ENCODE measurements at regions not wholly inside any gene's neighbourhood (a gene's known extent, or its start where the extent isn't known, plus 50 kb on each side); places are given as distances from the start of the nearest gene placed in this dataset.

DNA sequence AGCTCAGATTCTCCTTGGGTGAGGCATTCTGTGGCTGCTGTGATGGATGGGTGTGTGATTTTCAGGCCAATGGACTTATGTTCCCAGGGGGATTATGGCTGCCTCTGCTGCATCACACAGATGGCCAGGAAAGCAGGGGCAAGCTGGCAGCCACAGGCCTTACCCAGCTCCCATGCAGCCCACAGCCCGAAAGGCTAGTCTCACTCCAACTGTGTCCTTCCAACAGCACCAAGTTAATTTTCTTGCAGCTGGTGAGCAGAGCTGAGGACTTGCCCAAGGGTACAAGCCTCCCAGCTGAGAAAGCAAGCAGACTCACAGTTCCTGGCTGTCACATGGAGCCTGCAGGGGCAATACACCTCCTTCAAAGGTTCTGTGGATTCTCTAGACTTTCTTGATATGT is 155.2 kb upstream of the KHDRBS2 start:
- TF ChIP-seq RAD21 (conservative IDR thresholded peaks at IDR 0.05) (no peak), EZH2 (IDR thresholded peaks at IDR 0.05; ENCODE audit: borderline replicate concordance, insufficient read depth, low read length, poor library complexity, severe bottlenecking) (no peak), EP300 (conservative IDR thresholded peaks at IDR 0.05; ENCODE audit: poor library complexity, severe bottlenecking) (no peak), POLR2AphosphoS5 (IDR thresholded peaks at IDR 0.05) (no peak), SMC3 (conservative IDR thresholded peaks at IDR 0.05; ENCODE audit: poor library complexity) (no peak), TAF1 (IDR thresholded peaks at IDR 0.05; ENCODE audit: low read depth) (no peak)
- TF ChIP-seq, protein P1, sequence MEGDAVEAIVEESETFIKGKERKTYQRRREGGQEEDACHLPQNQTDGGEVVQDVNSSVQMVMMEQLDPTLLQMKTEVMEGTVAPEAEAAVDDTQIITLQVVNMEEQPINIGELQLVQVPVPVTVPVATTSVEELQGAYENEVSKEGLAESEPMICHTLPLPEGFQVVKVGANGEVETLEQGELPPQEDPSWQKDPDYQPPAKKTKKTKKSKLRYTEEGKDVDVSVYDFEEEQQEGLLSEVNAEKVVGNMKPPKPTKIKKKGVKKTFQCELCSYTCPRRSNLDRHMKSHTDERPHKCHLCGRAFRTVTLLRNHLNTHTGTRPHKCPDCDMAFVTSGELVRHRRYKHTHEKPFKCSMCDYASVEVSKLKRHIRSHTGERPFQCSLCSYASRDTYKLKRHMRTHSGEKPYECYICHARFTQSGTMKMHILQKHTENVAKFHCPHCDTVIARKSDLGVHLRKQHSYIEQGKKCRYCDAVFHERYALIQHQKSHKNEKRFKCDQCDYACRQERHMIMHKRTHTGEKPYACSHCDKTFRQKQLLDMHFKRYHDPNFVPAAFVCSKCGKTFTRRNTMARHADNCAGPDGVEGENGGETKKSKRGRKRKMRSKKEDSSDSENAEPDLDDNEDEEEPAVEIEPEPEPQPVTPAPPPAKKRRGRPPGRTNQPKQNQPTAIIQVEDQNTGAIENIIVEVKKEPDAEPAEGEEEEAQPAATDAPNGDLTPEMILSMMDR (IDR thresholded peaks at IDR 0.05; ENCODE audit: poor library complexity, severe bottlenecking) = no peak
- TF ChIP-seq, protein P2, sequence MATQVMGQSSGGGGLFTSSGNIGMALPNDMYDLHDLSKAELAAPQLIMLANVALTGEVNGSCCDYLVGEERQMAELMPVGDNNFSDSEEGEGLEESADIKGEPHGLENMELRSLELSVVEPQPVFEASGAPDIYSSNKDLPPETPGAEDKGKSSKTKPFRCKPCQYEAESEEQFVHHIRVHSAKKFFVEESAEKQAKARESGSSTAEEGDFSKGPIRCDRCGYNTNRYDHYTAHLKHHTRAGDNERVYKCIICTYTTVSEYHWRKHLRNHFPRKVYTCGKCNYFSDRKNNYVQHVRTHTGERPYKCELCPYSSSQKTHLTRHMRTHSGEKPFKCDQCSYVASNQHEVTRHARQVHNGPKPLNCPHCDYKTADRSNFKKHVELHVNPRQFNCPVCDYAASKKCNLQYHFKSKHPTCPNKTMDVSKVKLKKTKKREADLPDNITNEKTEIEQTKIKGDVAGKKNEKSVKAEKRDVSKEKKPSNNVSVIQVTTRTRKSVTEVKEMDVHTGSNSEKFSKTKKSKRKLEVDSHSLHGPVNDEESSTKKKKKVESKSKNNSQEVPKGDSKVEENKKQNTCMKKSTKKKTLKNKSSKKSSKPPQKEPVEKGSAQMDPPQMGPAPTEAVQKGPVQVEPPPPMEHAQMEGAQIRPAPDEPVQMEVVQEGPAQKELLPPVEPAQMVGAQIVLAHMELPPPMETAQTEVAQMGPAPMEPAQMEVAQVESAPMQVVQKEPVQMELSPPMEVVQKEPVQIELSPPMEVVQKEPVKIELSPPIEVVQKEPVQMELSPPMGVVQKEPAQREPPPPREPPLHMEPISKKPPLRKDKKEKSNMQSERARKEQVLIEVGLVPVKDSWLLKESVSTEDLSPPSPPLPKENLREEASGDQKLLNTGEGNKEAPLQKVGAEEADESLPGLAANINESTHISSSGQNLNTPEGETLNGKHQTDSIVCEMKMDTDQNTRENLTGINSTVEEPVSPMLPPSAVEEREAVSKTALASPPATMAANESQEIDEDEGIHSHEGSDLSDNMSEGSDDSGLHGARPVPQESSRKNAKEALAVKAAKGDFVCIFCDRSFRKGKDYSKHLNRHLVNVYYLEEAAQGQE (IDR thresholded peaks at IDR 0.05; ENCODE audit: borderline replicate concordance) = no peak

Measured in neural cell (in vitro differentiated cells).